ENCODE measurements at regions not wholly inside any gene's neighbourhood (a gene's known extent, or its start where the extent isn't known, plus 50 kb on each side); places are given as distances from the start of the nearest gene placed in this dataset.

GRCh38 chr10:63077800-63078199, 55.3 kb upstream of the NRBF2 start:
- intact Hi-C loops (cut with DNase I), result loop anchor here in 1 of 2 donors (10.0 kb wide), 1 partner anchor 483 kb away; no protein-coding TSS in a partner anchor
- Histone ChIP-seq H3K27ac (no peak overlapping the region), H3K36me3 (replicated peaks in 1 of 2) (no peaks in the 10 kb centered on the region), H3K4me3 (no peak overlapping the region), H3K9me3 (replicated peaks in 1 of 3) (no peaks in the 10 kb centered on the region), H3K27me3 (no peaks in the 10 kb centered on the region), H3K4me1 (replicated peaks in 1 of 2) (no peaks in the 10 kb centered on the region)
- 88 to 89% (median 88%) methylated on average over 4 of the region's 4 CpGs for WGBS, 4 donors
- DNase-seq, result no peak
- TF ChIP-seq CTCF (IDR thresholded peaks at IDR 0.05) (no peak), POLR2A (IDR thresholded peaks at IDR 0.05) (no peak)

- no peak overlapping the region for H3K4me3 ChIP-seq
- DNase-seq, result no peak
- H3K9me3 ChIP-seq (replicated peaks in 1 of 3), result no peaks in the 10 kb centered on the region
- no peaks in the 10 kb centered on the region for H3K27me3 ChIP-seq
- intact Hi-C loops (cut with DNase I), result loop anchor here in 1 of 2 donors (10.0 kb wide), 1 partner anchor 478 kb away; no protein-coding TSS in a partner anchor
- H3K4me1 ChIP-seq (replicated peaks in 1 of 2), result no peaks in the 10 kb centered on the region
- TF ChIP-seq CTCF (IDR thresholded peaks at IDR 0.05) (no peak), POLR2A (IDR thresholded peaks at IDR 0.05) (no peak)
- no peak overlapping the region for H3K27ac ChIP-seq
- WGBS, 4 donors, result 71 to 85% (median 76%) methylated on average over 9 to 11 of the region's 11 CpGs
- H3K36me3 ChIP-seq (replicated peaks in 1 of 2), result no peaks in the 10 kb centered on the region
Measured at GRCh38 chr10:63072951-63073350, 60.2 kb upstream of the NRBF2 start.

DNA sequence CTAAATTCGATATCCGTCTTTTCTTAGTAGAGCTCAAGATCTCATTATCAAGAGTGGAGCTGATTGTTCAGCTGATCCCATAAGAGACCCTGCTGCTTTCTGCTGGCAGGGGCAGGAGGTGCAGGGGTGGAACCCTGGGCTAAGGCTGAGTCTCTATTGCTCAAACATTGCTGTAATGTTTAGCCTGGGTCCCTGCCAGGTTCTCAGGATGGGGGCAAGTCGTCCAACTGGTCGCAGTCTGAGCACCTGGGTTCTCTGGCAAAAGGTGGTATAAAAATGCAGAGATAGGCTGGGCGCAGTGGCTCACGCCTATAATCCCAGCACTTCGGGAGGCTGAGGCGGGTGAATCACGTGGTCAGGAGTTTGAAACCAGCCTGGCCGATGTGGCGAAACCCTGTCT, 62.0 kb upstream of the NRBF2 start:
- Histone ChIP-seq H3K27me3 (peaks cover 5% of the 10 kb centered on the region), H3K4me3 (no peak overlapping the region), H3K27ac (no peak overlapping the region), H3K9me3 (replicated peaks in 1 of 3) (no peaks in the 10 kb centered on the region), H3K4me1 (replicated peaks in 1 of 2) (no peaks in the 10 kb centered on the region), H3K36me3 (replicated peaks in 1 of 2) (no peaks in the 10 kb centered on the region)
- 79 to 88% (median 86%) methylated on average over 11 of the region's 11 CpGs for WGBS, 4 donors
- no peak for DNase-seq
- intact Hi-C loops (cut with DNase I), result loop anchor here in 1 of 2 donors (10.0 kb wide), 1 partner anchor 476 kb away; no protein-coding TSS in a partner anchor
- TF ChIP-seq POLR2A (IDR thresholded peaks at IDR 0.05) (no peak), CTCF (IDR thresholded peaks at IDR 0.05) (no peak)

DNA sequence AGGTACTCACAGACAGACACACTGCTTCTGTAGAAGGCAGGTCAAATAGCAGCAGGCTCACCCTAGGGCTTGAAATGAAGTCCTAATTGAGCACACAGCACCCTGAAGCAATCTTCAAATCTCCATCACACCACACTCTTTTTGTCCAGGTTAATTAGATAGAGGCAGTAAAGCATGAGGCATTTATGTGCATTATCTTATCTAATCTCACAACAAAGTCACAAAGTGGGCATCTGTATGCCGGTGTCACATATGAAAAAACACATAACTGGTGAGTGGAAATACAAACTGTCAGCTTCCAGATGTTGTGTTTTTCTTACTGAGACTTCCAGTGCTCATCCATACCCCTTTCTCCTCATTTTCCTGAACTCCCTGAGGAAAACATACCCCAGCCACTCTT, 63.8 kb upstream of the NRBF2 start:
- intact Hi-C loops (cut with DNase I), result no loop called here
- no peaks in the 10 kb centered on the region for H3K9me3 ChIP-seq (replicated peaks in 1 of 3)
- H3K27ac ChIP-seq, result no peak overlapping the region
- DNase-seq, result no peak
- no peaks in the 10 kb centered on the region for H3K36me3 ChIP-seq (replicated peaks in 1 of 2)
- H3K4me1 ChIP-seq (replicated peaks in 1 of 2), result no peaks in the 10 kb centered on the region
- peaks cover 5% of the 10 kb centered on the region for H3K27me3 ChIP-seq
- H3K4me3 ChIP-seq, result no peak overlapping the region
- 58 to 83% (median 64%) methylated on average over 1 of the region's 1 CpG for WGBS, 4 donors
- TF ChIP-seq POLR2A (IDR thresholded peaks at IDR 0.05), result no peak
- TF ChIP-seq CTCF (IDR thresholded peaks at IDR 0.05), result no peak

Measured in adrenal gland (tissue), 9 donors.